Uterus (tissue), 3 donors: ENCODE measurements at regions not wholly inside any gene's neighbourhood (a gene's known extent, or its start where the extent isn't known, plus 50 kb on each side); places are given as distances from the start of the nearest gene placed in this dataset.

Experiments used
- DNase-seq, 2 donors: peaks; one replicate each; pipeline ENCODE4 v3.0.0-alpha.2; 2019 to 2020
- H3K27ac ChIP-seq, 2 donors: fragments of 200-600 bp; sonication (generic); 1 replicate in 1 of 2; 2 replicates in 1 of 2; pipeline ENCODE4 v1.5.1; 2016 to 2018
- H3K27me3 ChIP-seq, 2 donors: fragments of 200-600 bp; sonication (generic); one replicate each; pipeline ENCODE4 v1.5.1; 2018 to 2019; ENCODE audit warnings: control low read depth in 1 of 2
- H3K36me3 ChIP-seq, 2 donors: fragments of 200-600 bp; sonication (generic); one replicate each; pipeline ENCODE4 v1.5.1; 2019; ENCODE audit warnings: control low read depth in 1 of 2
- H3K4me1 ChIP-seq, 2 donors: fragments of 200-600 bp; sonication (generic); one replicate each; pipeline ENCODE4 v1.5.1; 2018 to 2019; ENCODE audit warnings: control low read depth in 1 of 2
- H3K4me3 ChIP-seq, 2 donors: fragments of 200-600 bp; sonication (generic); 1 replicate in 1 of 2; 2 replicates in 1 of 2; pipeline ENCODE4 v1.5.1; 2018 to 2019; ENCODE audit warnings: mild to moderate bottlenecking in 1 of 2
- H3K9me3 ChIP-seq, 2 donors: fragments of 200-600 bp; sonication (generic); one replicate each; pipeline ENCODE4 v1.5.1; 2019; ENCODE audit warnings: control low read depth in 1 of 2
- CTCF ChIP-seq, 4 experiments: fragments of 200-600 bp in 2 of 4; fragments of 450-650 bp in 2 of 4; sonication (generic) in 2 of 4; IDR thresholded peaks; one replicate each; pipeline ENCODE4 v1.5.1; 2016 to 2019; ENCODE audit warnings: antibody characterized with exemption in 4 of 4, mild to moderate bottlenecking in 2 of 4, moderate library complexity in 1 of 4
- POLR2A ChIP-seq, 2 donors: fragments of 450-650 bp; IDR thresholded peaks; one replicate each; pipeline ENCODE4 v1.6.1; 2016; ENCODE audit warnings: antibody characterized with exemption in 2 of 2, mild to moderate bottlenecking in 1 of 2, moderate library complexity in 1 of 2
- intact Hi-C: fragments of 100-400 bp; cut with DNase I; formaldehyde crosslinking; loops from one replicate; pipeline ENCODE4 v1.15.1; 2023; ENCODE audit warnings: low total_unique reads
- donor health status: DM: yes; HTN: yes; CAD: no.

- H3K9me3 ChIP-seq = no peaks in the 10 kb centered on the region
- H3K4me1 ChIP-seq = no peaks in the 10 kb centered on the region
- no peak overlapping the region for H3K27ac ChIP-seq
- H3K27me3 ChIP-seq = no peaks in the 10 kb centered on the region
- TF ChIP-seq CTCF (IDR thresholded peaks at IDR 0.05) (no peak), POLR2A (IDR thresholded peaks at IDR 0.05) (no peak)
- intact Hi-C loops = no loop called here
- no peak for DNase-seq
- no peak overlapping the region for H3K4me3 ChIP-seq
- H3K36me3 ChIP-seq = no peaks in the 10 kb centered on the region
These were observed 102.4 kb upstream of the LRIG1 start for GRCh38 chr3:66603151-66603611.

GRCh38 chr3:66604481-66604880 lies 103.7 kb upstream of the LRIG1 start:
- no peak overlapping the region for H3K4me3 ChIP-seq
- no peaks in the 10 kb centered on the region for H3K36me3 ChIP-seq
- intact Hi-C loops = no loop called here
- no peak for DNase-seq
- TF ChIP-seq CTCF (IDR thresholded peaks at IDR 0.05) (no peak), POLR2A (IDR thresholded peaks at IDR 0.05) (no peak)
- no peaks in the 10 kb centered on the region for H3K9me3 ChIP-seq
- H3K4me1 ChIP-seq = no peaks in the 10 kb centered on the region
- H3K27ac ChIP-seq = no peak overlapping the region
- H3K27me3 ChIP-seq = no peaks in the 10 kb centered on the region

GRCh38 chr3:66606126-66606525 lies 105.3 kb upstream of the LRIG1 start:
- Histone ChIP-seq H3K27ac (no peak overlapping the region), H3K9me3 (no peaks in the 10 kb centered on the region), H3K36me3 (no peaks in the 10 kb centered on the region), H3K4me3 (no peak overlapping the region), H3K27me3 (no peaks in the 10 kb centered on the region), H3K4me1 (no peaks in the 10 kb centered on the region)
- DNase-seq = no peak
- no peak for TF ChIP-seq POLR2A (IDR thresholded peaks at IDR 0.05)
- no peak for TF ChIP-seq CTCF (IDR thresholded peaks at IDR 0.05)
- intact Hi-C loops = no loop called here

- no peaks in the 10 kb centered on the region for H3K27me3 ChIP-seq
- H3K27ac ChIP-seq = no peak overlapping the region
- intact Hi-C loops = no loop called here
- no peak overlapping the region for H3K4me3 ChIP-seq
- H3K36me3 ChIP-seq = no peaks in the 10 kb centered on the region
- TF ChIP-seq CTCF (IDR thresholded peaks at IDR 0.05) = no peak
- no peak for TF ChIP-seq POLR2A (IDR thresholded peaks at IDR 0.05)
- DNase-seq = no peak
- H3K9me3 ChIP-seq = no peaks in the 10 kb centered on the region
- no peaks in the 10 kb centered on the region for H3K4me1 ChIP-seq
These were observed 106.0 kb upstream of the LRIG1 start for GRCh38 chr3:66606868-66607267.

- H3K27ac ChIP-seq = no peak overlapping the region
These were observed 109.1 kb upstream of the LRIG1 start for GRCh38 chr3:66609660-66610561.

More at GRCh38 chr3:66609660-66610561, 109.1 kb upstream of the LRIG1 start:
- Histone ChIP-seq H3K4me1 (no peaks in the 10 kb centered on the region), H3K27me3 (no peaks in the 10 kb centered on the region), H3K9me3 (no peaks in the 10 kb centered on the region), H3K36me3 (no peaks in the 10 kb centered on the region), H3K4me3 (no peak overlapping the region)
- TF ChIP-seq CTCF (IDR thresholded peaks at IDR 0.05) = no peak
- TF ChIP-seq POLR2A (IDR thresholded peaks at IDR 0.05) = no peak
- intact Hi-C loops = no loop called here
- no peak for DNase-seq
